HCT116 (cell line): ENCODE measurements at regions not wholly inside any gene's neighbourhood (a gene's known extent, or its start where the extent isn't known, plus 50 kb on each side); places are given as distances from the start of the nearest gene placed in this dataset.

Experiments used
- ATAC-seq: fragments of 200-7000 bp; cut with Tn5 transposase; 2 replicates; pipeline ENCODE4 v1.9.1; 2020; ENCODE audit warnings: mild to moderate bottlenecking, moderate library complexity
- BruUV-seq: library from RNA; stranded (reverse); fragments of 400-500 nt; replicated peaks from 2 replicates; lab custom pipeline; 2021; lab: Mats Ljungman, UMichigan
- CTCF ChIA-PET: fragments of 300-600 bp; sonication (Branson Sonifier 250); formaldehyde crosslinking; loops from one replicate; lab custom pipeline; 2021; ENCODE audit warnings: antibody characterized with exemption; lab: Charles Lee
- POLR2A ChIA-PET: fragments of 300-600, 350-600 bp; sonication (Branson Sonifier 250); formaldehyde crosslinking; loops from one replicate; lab custom pipeline; 2021; ENCODE audit warnings: antibody characterized with exemption; lab: Charles Lee
- RAD21 ChIA-PET, 2 experiments: fragments of 300-600 bp; sonication (Branson Sonifier 250); formaldehyde crosslinking; loops; one replicate each; lab custom pipeline; 2023; ENCODE audit warnings: low total read pairs in 2 of 2; ENCODE audit not compliant: uncharacterized antibody in 2 of 2, unreplicated experiment in 2 of 2, low non-redundant PET in 1 of 2; lab: Charles Lee
- DNase-seq: peaks from one replicate; pipeline ENCODE4 v3.0.0-alpha.2; 2010; ENCODE audit warnings: low read depth, low spot score
- H2AFZ ChIP-seq: fragments of 200-600 bp; shearing (Covaris generic), sonication (generic); 2 replicates; pipeline ENCODE4 v1.6.1; 2017; ENCODE audit warnings: low read depth, mixed run types, mixed read lengths, antibody characterized with exemption, low read length; ENCODE audit not compliant: poor library complexity, severe bottlenecking
- H3K27ac ChIP-seq: 2 replicates; pipeline ENCODE4 v1.5.1; 2012; ENCODE audit warnings: low read depth, low read length
- H3K27me3 ChIP-seq: fragments of 200-600 bp; sonication (generic); 2 replicates; pipeline ENCODE4 v1.6.1; 2016; ENCODE audit warnings: mixed run types, low read length, mixed read lengths; ENCODE audit not compliant: insufficient read depth
- H3K36me3 ChIP-seq, 2 experiments: fragments of 200-500 bp in 1 of 2; fragments of 200-600 bp in 1 of 2; sonication (Bioruptor generic) in 1 of 2; sonication (generic) in 1 of 2; 2 replicates each; pipeline versions ENCODE4 v1.5.1 to v1.6.1; 2014 to 2016; ENCODE audit warnings: low read length in 2 of 2, inconsistent platforms in 1 of 2, mixed read lengths in 1 of 2, mixed run types in 1 of 2; ENCODE audit not compliant: insufficient read depth in 2 of 2, control insufficient read depth in 1 of 2
- H3K4me1 ChIP-seq, 2 experiments: fragments of 200-600 bp in 1 of 2; sonication (generic) in 1 of 2; 2 replicates each; pipeline versions ENCODE4 v1.5.1 to v1.6.1; 2012 to 2017; ENCODE audit warnings: low read length in 2 of 2, inconsistent platforms in 1 of 2, mild to moderate bottlenecking in 1 of 2, mixed read lengths in 1 of 2, mixed run types in 1 of 2, moderate library complexity in 1 of 2; ENCODE audit not compliant: insufficient read depth in 2 of 2, control insufficient read depth in 1 of 2
- H3K4me2 ChIP-seq: fragments of 200-600 bp; sonication (generic); 2 replicates; pipeline ENCODE4 v1.6.1; 2017; ENCODE audit warnings: mixed run types, low read length, mixed read lengths
- H3K4me3 ChIP-seq, 2 experiments: fragments of 200-600 bp in 1 of 2; sonication (generic) in 1 of 2; replicated peaks in 1 of 2; 2 replicates each; pipeline ENCODE4 v1.5.1; 2011 to 2016; ENCODE audit warnings: low read length in 2 of 2, control low read depth in 1 of 2, low read depth in 1 of 2, mild to moderate bottlenecking in 1 of 2, mixed read lengths in 1 of 2, mixed run types in 1 of 2
- H3K79me2 ChIP-seq: fragments of 200-600 bp; sonication (generic); 2 replicates; pipeline ENCODE4 v1.6.1; 2017; ENCODE audit warnings: mild to moderate bottlenecking, mixed run types, low read length, moderate library complexity, mixed read lengths; ENCODE audit not compliant: insufficient read depth
- H3K9ac ChIP-seq: fragments of 200-600 bp; sonication (generic); 2 replicates; pipeline ENCODE4 v1.6.1; 2016; ENCODE audit warnings: low read length, mixed read lengths
- H3K9me2 ChIP-seq: fragments of 200-600 bp; sonication (generic), shearing (Covaris generic); 2 replicates; pipeline ENCODE4 v1.6.1; 2017; ENCODE audit warnings: mixed run types, mild to moderate bottlenecking, moderate library complexity; ENCODE audit not compliant: insufficient read depth
- H3K9me3 ChIP-seq, 2 experiments: fragments of 200-500 bp in 1 of 2; fragments of 200-600 bp in 1 of 2; sonication (Bioruptor generic) in 1 of 2; sonication (generic) in 1 of 2; 2 replicates each; pipeline ENCODE4 v1.6.1; 2014 to 2017; ENCODE audit warnings: low read length in 2 of 2, mixed read lengths in 2 of 2, inconsistent platforms in 1 of 2, low read depth in 1 of 2, mild to moderate bottlenecking in 1 of 2, mixed run types in 1 of 2, moderate library complexity in 1 of 2; ENCODE audit not compliant: control insufficient read depth in 1 of 2, insufficient read depth in 1 of 2
- H4K20me1 ChIP-seq: fragments of 200-600 bp; sonication (generic), shearing (Covaris generic); 2 replicates; pipeline ENCODE4 v1.6.1; 2017; ENCODE audit warnings: mixed run types, mild to moderate bottlenecking, moderate library complexity; ENCODE audit not compliant: insufficient read depth
- CEBPB ChIP-seq: IDR thresholded peaks from 2 replicates; pipeline ENCODE4 v1.6.1; 2012; ENCODE audit warnings: low read depth
- ELF1 ChIP-seq: IDR thresholded peaks from 2 replicates; pipeline ENCODE4 v1.6.1; 2012; ENCODE audit warnings: low read depth, borderline replicate concordance
- POLR2A ChIP-seq: IDR thresholded peaks from 2 replicates; pipeline ENCODE4 v1.7.0; 2011; ENCODE audit warnings: borderline replicate concordance; ENCODE audit not compliant: insufficient read depth, insufficient read length; ENCODE audit errors: extremely low read depth
- ZNF274 ChIP-seq: fragments of 200-500 bp; sonication (Bioruptor generic); IDR thresholded peaks from 2 replicates; pipeline ENCODE4 v1.6.1; 2014; ENCODE audit warnings: mild to moderate bottlenecking, low read depth, low read length, inconsistent platforms
- intact Hi-C: fragments of 100-400 bp; cut with micrococcal nuclease; formaldehyde crosslinking; loops from 2 replicates; pipeline ENCODE4 v1.10.0; 2022
- TF ChIP-seq, protein P1 (sequence below), 3 experiments: fragments of 200-600 bp in 1 of 3; sonication (generic) in 1 of 3; IDR thresholded peaks in 2 of 3; conservative IDR thresholded peaks in 1 of 3; 2 replicates each; pipeline ENCODE4 v1.5.1; 2012 to 2017; ENCODE audit warnings: low read depth in 2 of 3, low read length in 2 of 3, antibody characterized with exemption in 1 of 3, borderline replicate concordance in 1 of 3, control low read depth in 1 of 3, mild to moderate bottlenecking in 1 of 3, mixed read lengths in 1 of 3, mixed run types in 1 of 3, moderate library complexity in 1 of 3; ENCODE audit not compliant: insufficient read depth in 1 of 3
- TF ChIP-seq, protein P2 (sequence below): IDR thresholded peaks from 2 replicates; pipeline ENCODE4 v1.6.1; 2012

DNA sequence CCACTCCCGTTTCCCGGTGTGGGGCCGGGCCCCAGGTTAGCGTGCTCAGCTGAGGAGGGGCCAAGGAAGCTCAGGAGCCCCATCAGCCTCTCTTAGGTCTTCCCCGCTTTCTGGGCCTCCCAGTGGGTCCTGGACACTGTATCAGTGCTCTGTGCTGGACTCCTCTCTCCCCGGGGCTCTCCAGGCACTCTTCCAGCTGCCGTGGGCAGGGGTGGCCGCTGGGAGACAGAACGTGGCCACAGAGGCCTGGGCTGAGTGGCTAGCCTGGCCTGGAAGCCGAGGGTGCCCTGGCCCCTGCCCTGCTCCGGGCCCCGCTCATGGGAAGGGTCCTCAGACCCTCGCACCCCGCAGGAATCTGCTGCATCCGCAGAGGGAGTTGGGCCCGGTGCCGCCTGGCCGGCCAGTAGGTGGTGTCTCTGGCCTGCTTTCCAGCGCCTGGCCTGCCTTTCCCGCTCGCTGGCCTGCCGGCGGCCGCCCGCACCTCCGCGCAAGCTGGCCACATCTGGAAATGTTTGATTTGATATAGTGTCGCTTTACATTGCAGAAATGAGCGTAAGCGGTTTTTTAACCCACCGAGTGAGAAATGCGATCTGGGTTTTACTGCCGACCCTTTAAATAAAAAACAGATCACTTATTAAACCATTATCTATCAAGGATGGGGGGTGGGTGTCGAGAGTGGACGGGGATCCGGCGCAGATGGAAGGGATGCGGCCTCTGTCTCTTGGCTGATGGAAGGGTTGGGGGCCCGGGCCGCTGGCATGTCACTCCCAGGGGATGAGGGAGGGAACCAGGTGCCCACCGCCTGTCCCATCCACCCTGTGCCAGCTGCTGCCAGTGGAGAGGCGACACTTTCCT is 74.4 kb upstream of the TTC34 start:
- intact Hi-C loops = no loop called here
- CTCF ChIA-PET = no interaction called here
- no peak overlapping the region for H3K4me3 ChIP-seq
- no peaks in the 10 kb centered on the region for H3K79me2 ChIP-seq
- no TSS peak for BruUV-seq
- no peak overlapping the region for H2AFZ ChIP-seq
- no peak for DNase-seq
- TF ChIP-seq, protein P1, sequence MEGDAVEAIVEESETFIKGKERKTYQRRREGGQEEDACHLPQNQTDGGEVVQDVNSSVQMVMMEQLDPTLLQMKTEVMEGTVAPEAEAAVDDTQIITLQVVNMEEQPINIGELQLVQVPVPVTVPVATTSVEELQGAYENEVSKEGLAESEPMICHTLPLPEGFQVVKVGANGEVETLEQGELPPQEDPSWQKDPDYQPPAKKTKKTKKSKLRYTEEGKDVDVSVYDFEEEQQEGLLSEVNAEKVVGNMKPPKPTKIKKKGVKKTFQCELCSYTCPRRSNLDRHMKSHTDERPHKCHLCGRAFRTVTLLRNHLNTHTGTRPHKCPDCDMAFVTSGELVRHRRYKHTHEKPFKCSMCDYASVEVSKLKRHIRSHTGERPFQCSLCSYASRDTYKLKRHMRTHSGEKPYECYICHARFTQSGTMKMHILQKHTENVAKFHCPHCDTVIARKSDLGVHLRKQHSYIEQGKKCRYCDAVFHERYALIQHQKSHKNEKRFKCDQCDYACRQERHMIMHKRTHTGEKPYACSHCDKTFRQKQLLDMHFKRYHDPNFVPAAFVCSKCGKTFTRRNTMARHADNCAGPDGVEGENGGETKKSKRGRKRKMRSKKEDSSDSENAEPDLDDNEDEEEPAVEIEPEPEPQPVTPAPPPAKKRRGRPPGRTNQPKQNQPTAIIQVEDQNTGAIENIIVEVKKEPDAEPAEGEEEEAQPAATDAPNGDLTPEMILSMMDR (IDR thresholded peaks at IDR 0.05 in 2 of 3, conservative IDR thresholded peaks at IDR 0.05 in 1 of 3; ENCODE audit: borderline replicate concordance in 1 of 3, insufficient read depth in 1 of 3, low read depth in 2 of 3, low read length in 2 of 3) = no peak
- no peak for TF ChIP-seq ZNF274
- TF ChIP-seq ELF1 = no peak
- no peak for TF ChIP-seq CEBPB
- TF ChIP-seq, protein P2, sequence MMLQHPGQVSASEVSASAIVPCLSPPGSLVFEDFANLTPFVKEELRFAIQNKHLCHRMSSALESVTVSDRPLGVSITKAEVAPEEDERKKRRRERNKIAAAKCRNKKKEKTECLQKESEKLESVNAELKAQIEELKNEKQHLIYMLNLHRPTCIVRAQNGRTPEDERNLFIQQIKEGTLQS = no peak
- TF ChIP-seq POLR2A = no peak
- TF ChIP-seq, all 23 proteins: peak for 0
- H3K4me2 ChIP-seq = no peak overlapping the region
- RAD21 ChIA-PET = no interaction called here
- H3K9me2 ChIP-seq = no peaks in the 10 kb centered on the region
- H3K9me3 ChIP-seq = peaks cover 10% of the 10 kb centered on the region in 2 experiments; a peak in 3 of 4 replicates
- no peak for ATAC-seq
- no peaks in the 10 kb centered on the region for H3K27me3 ChIP-seq
- H3K36me3 ChIP-seq = no peaks in the 10 kb centered on the region
- no peaks in the 10 kb centered on the region for H3K4me1 ChIP-seq
- H3K9ac ChIP-seq = no peak overlapping the region
- POLR2A ChIA-PET = no interaction called here
- no peak overlapping the region for H3K27ac ChIP-seq
- H4K20me1 ChIP-seq = no peaks in the 10 kb centered on the region
